ENCODE measurements at regions not wholly inside any gene's neighbourhood (a gene's known extent, or its start where the extent isn't known, plus 50 kb on each side); places are given as distances from the start of the nearest gene placed in this dataset.
"Not testable (repeated sequence)": the region's sequence is repeated elsewhere in the genome, so short reads cannot be mapped to it uniquely, and the experiment has no call there.

DNA sequence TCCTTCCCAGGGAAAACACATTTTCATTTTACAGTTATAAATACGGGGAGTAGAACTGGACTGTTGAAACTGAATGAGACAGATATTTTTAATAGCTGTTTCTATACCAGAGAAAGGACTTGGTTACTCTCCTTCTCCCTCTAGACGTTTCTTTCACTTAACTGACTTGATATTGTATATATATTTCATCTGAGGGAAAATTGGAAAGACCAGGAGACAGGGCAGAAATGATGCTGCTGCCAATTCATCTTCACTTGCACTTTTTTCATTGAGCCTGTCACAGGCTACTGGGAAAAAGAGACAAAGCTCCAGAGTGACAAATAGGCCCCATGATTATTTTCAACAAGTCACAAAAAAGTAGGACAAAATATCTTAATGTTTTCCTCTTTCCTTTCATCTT is 636.0 kb upstream of the TPK1 start:
- intact Hi-C loops (cut with DNase I) = no loop called here
- Histone ChIP-seq H3K4me3 (replicated peaks in 1 of 3) (no peak overlapping the region), H3K36me3 (no peaks in the 10 kb centered on the region), H3K27me3 (no peaks in the 10 kb centered on the region), H3K4me1 (no peaks in the 10 kb centered on the region), H3K27ac (no peak overlapping the region), H3K9me3 (no peaks in the 10 kb centered on the region)
- no peak for TF ChIP-seq POLR2A (IDR thresholded peaks at IDR 0.05)
- no peak for TF ChIP-seq CTCF (IDR thresholded peaks at IDR 0.05)
- DNase-seq = no peak
- whole genome bisulfite sequencing, 2 donors = 54 to 57% methylated on average over 2 of the region's 2 CpGs

- Histone ChIP-seq H3K27me3 (no peaks in the 10 kb centered on the region), H3K4me3 (replicated peaks in 1 of 3) (no peak overlapping the region), H3K36me3 (no peaks in the 10 kb centered on the region), H3K9me3 (no peaks in the 10 kb centered on the region), H3K27ac (no peak overlapping the region), H3K4me1 (no peaks in the 10 kb centered on the region)
- no peak for TF ChIP-seq CTCF (IDR thresholded peaks at IDR 0.05)
- intact Hi-C loops (cut with DNase I) = no loop called here
- no peak for DNase-seq
- 82 to 90% methylated on average over 1 of the region's 1 CpG for WGBS, 2 donors
These were observed 628.4 kb upstream of the TPK1 start for GRCh38 chr7:145464287-145464686.

DNA sequence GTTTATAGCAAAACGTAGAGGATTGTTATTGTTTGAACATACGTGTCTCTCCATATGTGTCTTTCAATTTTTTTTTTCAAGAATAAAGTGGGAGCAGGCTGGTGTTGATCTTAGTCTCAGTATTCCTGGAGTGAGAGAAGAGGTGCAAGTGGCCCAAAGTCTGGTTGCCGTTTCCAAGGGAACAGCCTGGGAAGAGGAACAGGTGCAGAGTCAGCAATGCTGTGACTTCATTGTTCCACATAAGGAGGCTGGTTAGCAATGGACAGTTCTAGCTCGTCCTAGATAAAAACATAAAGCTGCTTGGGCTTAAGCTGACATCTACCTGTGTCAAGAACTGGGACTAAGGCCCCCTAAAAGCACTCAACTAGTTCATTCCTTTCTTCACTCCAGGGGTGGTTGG is 626.6 kb upstream of the TPK1 start:
- H3K4me1 ChIP-seq = no peaks in the 10 kb centered on the region
- intact Hi-C loops (cut with DNase I) = no loop called here
- no peak overlapping the region for H3K4me3 ChIP-seq (replicated peaks in 1 of 3)
- no peak overlapping the region for H3K27ac ChIP-seq
- TF ChIP-seq POLR2A (IDR thresholded peaks at IDR 0.05) (no peak), CTCF (IDR thresholded peaks at IDR 0.05) (no peak)
- no peaks in the 10 kb centered on the region for H3K9me3 ChIP-seq
- no peaks in the 10 kb centered on the region for H3K36me3 ChIP-seq
- DNase-seq = no peak
- 76 to 79% methylated on average over 4 of the region's 4 CpGs for WGBS, 2 donors
- no peaks in the 10 kb centered on the region for H3K27me3 ChIP-seq

- Histone ChIP-seq H3K4me1 (no peaks in the 10 kb centered on the region), H3K27ac (no peak overlapping the region), H3K36me3 (no peaks in the 10 kb centered on the region), H3K4me3 (replicated peaks in 1 of 3) (no peak overlapping the region), H3K9me3 (no peaks in the 10 kb centered on the region), H3K27me3 (no peaks in the 10 kb centered on the region)
- TF ChIP-seq CTCF (IDR thresholded peaks at IDR 0.05) (no peak), POLR2A (IDR thresholded peaks at IDR 0.05) (no peak)
- intact Hi-C loops (cut with DNase I) = no loop called here
- DNase-seq = no peak
- WGBS, 2 donors = 89 to 96% methylated on average over 7 of the region's 7 CpGs
These were observed 599.0 kb upstream of the TPK1 start for GRCh38 chr7:145434811-145435210.

DNA sequence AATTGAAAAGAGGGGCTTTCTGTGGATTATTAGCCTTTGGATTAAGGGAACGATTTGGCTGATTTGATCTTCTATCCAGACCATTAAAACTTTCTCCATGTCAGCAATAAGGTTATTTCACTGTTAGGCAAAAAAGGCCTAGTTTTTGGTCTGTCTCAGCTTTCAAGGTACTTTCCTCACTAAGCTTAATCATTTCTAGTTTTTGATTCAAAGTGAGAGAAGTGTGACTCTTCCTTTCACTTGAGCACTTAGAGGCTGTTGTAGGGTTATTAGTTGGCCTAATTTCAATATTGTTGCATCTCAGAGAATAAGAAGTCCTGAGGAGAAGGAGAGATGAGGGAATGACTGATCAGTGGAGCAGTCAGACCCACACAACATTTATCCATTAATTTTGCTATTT is 596.0 kb upstream of the TPK1 start:
- no peak overlapping the region for H3K27ac ChIP-seq
- H3K27me3 ChIP-seq = no peaks in the 10 kb centered on the region
- intact Hi-C loops (cut with DNase I) = no loop called here
- no peaks in the 10 kb centered on the region for H3K4me1 ChIP-seq
- TF ChIP-seq POLR2A (IDR thresholded peaks at IDR 0.05) = no peak
- no peak for TF ChIP-seq CTCF (IDR thresholded peaks at IDR 0.05)
- no peak overlapping the region for H3K4me3 ChIP-seq (replicated peaks in 1 of 3)
- no peaks in the 10 kb centered on the region for H3K9me3 ChIP-seq
- WGBS, 2 donors = 89 to 93% methylated on average over 1 of the region's 1 CpG
- no peak for DNase-seq
- no peaks in the 10 kb centered on the region for H3K36me3 ChIP-seq

DNA sequence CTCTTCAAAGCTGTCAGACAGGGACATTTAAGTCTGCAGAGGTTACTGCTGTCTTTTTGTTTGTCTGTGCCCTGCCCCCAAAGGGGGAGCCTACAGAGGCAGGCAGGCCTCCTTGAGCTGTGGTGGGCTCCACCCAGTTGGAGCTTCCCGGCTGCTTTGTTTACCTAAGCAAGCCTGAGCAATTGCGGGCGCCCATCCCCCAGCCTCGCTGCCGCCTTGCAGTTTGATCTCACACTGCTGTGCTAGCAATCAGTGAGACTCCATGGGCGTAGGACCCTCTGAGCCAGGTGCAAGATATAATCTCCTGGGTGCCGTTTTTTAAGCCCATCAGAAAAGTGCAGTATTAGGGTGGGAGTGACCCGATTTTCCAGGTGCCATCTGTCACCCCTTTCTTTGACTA is 582.6 kb upstream of the TPK1 start:
- WGBS, 2 donors = 86 to 92% methylated on average over 3 to 5 of the region's 8 CpGs
- H3K4me3 ChIP-seq (replicated peaks in 1 of 3); DNase-seq; H3K36me3 ChIP-seq; H3K27ac ChIP-seq; H3K27me3 ChIP-seq; H3K9me3 ChIP-seq; H3K4me1 ChIP-seq; intact Hi-C loops (cut with DNase I): not testable (repeated sequence)

Measured in thyroid gland (tissue), 4 donors.